A549 (cell line): ENCODE measurements at regions not wholly inside any gene's neighbourhood (a gene's known extent, or its start where the extent isn't known, plus 50 kb on each side); places are given as distances from the start of the nearest gene placed in this dataset.

Experiments used
- FOSB ChIP-seq: fragments of 250-450 bp; sonication (Bioruptor Pico); IDR thresholded peaks from 2 replicates; pipeline ENCODE4 v1.5.0; 2020; ENCODE audit warnings: mild to moderate bottlenecking, moderate library complexity
- KDM1A ChIP-seq: fragments of 200-600 bp; sonication (generic); IDR thresholded peaks from 2 replicates; pipeline ENCODE4 v1.6.1; 2016; ENCODE audit warnings: low read depth, mild to moderate bottlenecking
- MAFK ChIP-seq: fragments of 450-650 bp; IDR thresholded peaks from 2 replicates; pipeline ENCODE4 v1.6.1; 2014; ENCODE audit not compliant: partially characterized antibody
- MAZ ChIP-seq: fragments of 150-350 bp; IDR thresholded peaks from 2 replicates; pipeline ENCODE4 v1.6.1; 2014; ENCODE audit warnings: antibody characterized with exemption, low read depth, low read length, borderline replicate concordance
- MYC ChIP-seq: IDR thresholded peaks from 2 replicates; pipeline ENCODE4 v1.6.1; 2012; ENCODE audit warnings: mild to moderate bottlenecking, inconsistent platforms, low read length, improper control_type of control experiment, borderline replicate concordance
- POLR2A ChIP-seq: IDR thresholded peaks from 2 replicates; pipeline ENCODE4 v1.6.1; 2012; ENCODE audit warnings: mild to moderate bottlenecking, low read length
- RAD21 ChIP-seq, 2 experiments: fragments of >200 bp in 1 of 2; sonication (Bioruptor Twin) in 1 of 2; formaldehyde crosslinking in 1 of 2; IDR thresholded peaks in 1 of 2; conservative IDR thresholded peaks in 1 of 2; 2 replicates in 1 of 2; 3 replicates in 1 of 2; pipeline ENCODE4 v1.6.1; 2012 to 2018; ENCODE audit warnings: inconsistent platforms in 1 of 2
- RCOR1 ChIP-seq: fragments of 150-350 bp; IDR thresholded peaks from 2 replicates; pipeline ENCODE4 v1.6.1; 2014; ENCODE audit warnings: antibody characterized with exemption, low read length, low read depth
- RFX5 ChIP-seq: fragments of 450-650 bp; IDR thresholded peaks from 2 replicates; pipeline ENCODE4 v1.7.1; 2014; ENCODE audit warnings: antibody characterized with exemption, mild to moderate bottlenecking, moderate library complexity
- SMC3 ChIP-seq: fragments of >200 bp; sonication (Bioruptor Twin); formaldehyde crosslinking; IDR thresholded peaks from 3 replicates; pipeline ENCODE4 v1.6.1; 2018; ENCODE audit warnings: inconsistent platforms
- TF ChIP-seq, protein P1 (sequence below): fragments of >200 bp; sonication (Bioruptor Twin); formaldehyde crosslinking; IDR thresholded peaks from 3 replicates; pipeline ENCODE4 v1.5.1; 2016
- TF ChIP-seq, protein P2 (sequence below): fragments of 200-600 bp; sonication (generic); IDR thresholded peaks from 2 replicates; pipeline ENCODE4 v1.6.1; 2016; ENCODE audit warnings: antibody characterized with exemption, mild to moderate bottlenecking, moderate library complexity
- TF ChIP-seq, protein P3 (sequence below): fragments of 450-650 bp; IDR thresholded peaks from 2 replicates; pipeline ENCODE4 v1.6.1; 2014; ENCODE audit warnings: antibody characterized with exemption

DNA sequence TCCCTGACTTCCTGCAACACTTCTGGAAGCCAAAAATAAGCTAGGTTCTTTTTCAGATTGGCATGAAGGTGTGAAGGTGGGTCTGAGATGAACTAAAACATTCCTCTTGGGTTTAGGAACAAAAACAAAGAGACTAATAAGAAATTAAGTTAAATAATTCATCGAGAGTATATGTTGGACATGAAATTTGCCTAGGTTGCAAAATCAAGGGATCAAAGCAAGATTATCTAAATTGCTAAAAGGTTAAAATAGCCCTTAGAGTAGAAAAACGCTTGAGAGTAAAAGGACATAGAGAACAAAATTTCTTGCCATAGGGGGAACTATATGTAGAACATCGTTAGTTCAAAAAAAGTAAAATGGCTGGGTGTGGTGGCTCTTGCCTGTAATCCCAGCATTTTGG lies 845.9 kb upstream of the NXPH2 start:
- TF ChIP-seq FOSB (CRISPR knock-in tag) = no peak
- no peak for TF ChIP-seq MYC
- no peak for TF ChIP-seq POLR2A
- TF ChIP-seq, protein P1, sequence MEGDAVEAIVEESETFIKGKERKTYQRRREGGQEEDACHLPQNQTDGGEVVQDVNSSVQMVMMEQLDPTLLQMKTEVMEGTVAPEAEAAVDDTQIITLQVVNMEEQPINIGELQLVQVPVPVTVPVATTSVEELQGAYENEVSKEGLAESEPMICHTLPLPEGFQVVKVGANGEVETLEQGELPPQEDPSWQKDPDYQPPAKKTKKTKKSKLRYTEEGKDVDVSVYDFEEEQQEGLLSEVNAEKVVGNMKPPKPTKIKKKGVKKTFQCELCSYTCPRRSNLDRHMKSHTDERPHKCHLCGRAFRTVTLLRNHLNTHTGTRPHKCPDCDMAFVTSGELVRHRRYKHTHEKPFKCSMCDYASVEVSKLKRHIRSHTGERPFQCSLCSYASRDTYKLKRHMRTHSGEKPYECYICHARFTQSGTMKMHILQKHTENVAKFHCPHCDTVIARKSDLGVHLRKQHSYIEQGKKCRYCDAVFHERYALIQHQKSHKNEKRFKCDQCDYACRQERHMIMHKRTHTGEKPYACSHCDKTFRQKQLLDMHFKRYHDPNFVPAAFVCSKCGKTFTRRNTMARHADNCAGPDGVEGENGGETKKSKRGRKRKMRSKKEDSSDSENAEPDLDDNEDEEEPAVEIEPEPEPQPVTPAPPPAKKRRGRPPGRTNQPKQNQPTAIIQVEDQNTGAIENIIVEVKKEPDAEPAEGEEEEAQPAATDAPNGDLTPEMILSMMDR = no peak
- TF ChIP-seq, protein P2, sequence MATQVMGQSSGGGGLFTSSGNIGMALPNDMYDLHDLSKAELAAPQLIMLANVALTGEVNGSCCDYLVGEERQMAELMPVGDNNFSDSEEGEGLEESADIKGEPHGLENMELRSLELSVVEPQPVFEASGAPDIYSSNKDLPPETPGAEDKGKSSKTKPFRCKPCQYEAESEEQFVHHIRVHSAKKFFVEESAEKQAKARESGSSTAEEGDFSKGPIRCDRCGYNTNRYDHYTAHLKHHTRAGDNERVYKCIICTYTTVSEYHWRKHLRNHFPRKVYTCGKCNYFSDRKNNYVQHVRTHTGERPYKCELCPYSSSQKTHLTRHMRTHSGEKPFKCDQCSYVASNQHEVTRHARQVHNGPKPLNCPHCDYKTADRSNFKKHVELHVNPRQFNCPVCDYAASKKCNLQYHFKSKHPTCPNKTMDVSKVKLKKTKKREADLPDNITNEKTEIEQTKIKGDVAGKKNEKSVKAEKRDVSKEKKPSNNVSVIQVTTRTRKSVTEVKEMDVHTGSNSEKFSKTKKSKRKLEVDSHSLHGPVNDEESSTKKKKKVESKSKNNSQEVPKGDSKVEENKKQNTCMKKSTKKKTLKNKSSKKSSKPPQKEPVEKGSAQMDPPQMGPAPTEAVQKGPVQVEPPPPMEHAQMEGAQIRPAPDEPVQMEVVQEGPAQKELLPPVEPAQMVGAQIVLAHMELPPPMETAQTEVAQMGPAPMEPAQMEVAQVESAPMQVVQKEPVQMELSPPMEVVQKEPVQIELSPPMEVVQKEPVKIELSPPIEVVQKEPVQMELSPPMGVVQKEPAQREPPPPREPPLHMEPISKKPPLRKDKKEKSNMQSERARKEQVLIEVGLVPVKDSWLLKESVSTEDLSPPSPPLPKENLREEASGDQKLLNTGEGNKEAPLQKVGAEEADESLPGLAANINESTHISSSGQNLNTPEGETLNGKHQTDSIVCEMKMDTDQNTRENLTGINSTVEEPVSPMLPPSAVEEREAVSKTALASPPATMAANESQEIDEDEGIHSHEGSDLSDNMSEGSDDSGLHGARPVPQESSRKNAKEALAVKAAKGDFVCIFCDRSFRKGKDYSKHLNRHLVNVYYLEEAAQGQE = no peak
- no peak for TF ChIP-seq KDM1A
- TF ChIP-seq SMC3 = no peak
- TF ChIP-seq, protein P3, sequence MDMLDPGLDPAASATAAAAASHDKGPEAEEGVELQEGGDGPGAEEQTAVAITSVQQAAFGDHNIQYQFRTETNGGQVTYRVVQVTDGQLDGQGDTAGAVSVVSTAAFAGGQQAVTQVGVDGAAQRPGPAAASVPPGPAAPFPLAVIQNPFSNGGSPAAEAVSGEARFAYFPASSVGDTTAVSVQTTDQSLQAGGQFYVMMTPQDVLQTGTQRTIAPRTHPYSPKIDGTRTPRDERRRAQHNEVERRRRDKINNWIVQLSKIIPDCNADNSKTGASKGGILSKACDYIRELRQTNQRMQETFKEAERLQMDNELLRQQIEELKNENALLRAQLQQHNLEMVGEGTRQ = no peak
- TF ChIP-seq MAZ = no peak
- TF ChIP-seq RCOR1 = no peak
- TF ChIP-seq MAFK = peak; percentile 54
- no peak for TF ChIP-seq RAD21 (conservative IDR thresholded peaks at IDR 0.05 in 1 of 2, IDR thresholded peaks at IDR 0.05 in 1 of 2)
- no peak for TF ChIP-seq RFX5
